ENCODE measurements at regions not wholly inside any gene's neighbourhood (a gene's known extent, or its start where the extent isn't known, plus 50 kb on each side); places are given as distances from the start of the nearest gene placed in this dataset.

- no peak for TF ChIP-seq CTCF (conservative IDR thresholded peaks at IDR 0.05; ENCODE audit: low read depth, low read length)
- DNase-seq (ENCODE audit: low read depth): no peak
- H3K4me3 ChIP-seq (ENCODE audit: low read depth, low read length): no peak overlapping the region
Measured at GRCh38 chr16:26374279-26374925, 682.6 kb downstream of the HS3ST4 start.

- TF ChIP-seq CTCF (conservative IDR thresholded peaks at IDR 0.05; ENCODE audit: low read depth, low read length): no peak
- H3K4me3 ChIP-seq (ENCODE audit: low read depth, low read length): no peak overlapping the region
- no peak for DNase-seq (ENCODE audit: low read depth)
Measured at GRCh38 chr16:26382586-26382985, 684.1 kb upstream of the C16orf82 start.

GRCh38 chr16:26386096-26386495, 680.6 kb upstream of the C16orf82 start:
- no peak for TF ChIP-seq CTCF (conservative IDR thresholded peaks at IDR 0.05; ENCODE audit: low read depth, low read length)
- DNase-seq (ENCODE audit: low read depth): no peak
- no peak overlapping the region for H3K4me3 ChIP-seq (ENCODE audit: low read depth, low read length)

GRCh38 chr16:26391833-26392232, 674.9 kb upstream of the C16orf82 start:
- no peak for DNase-seq (ENCODE audit: low read depth)
- no peak for TF ChIP-seq CTCF (conservative IDR thresholded peaks at IDR 0.05; ENCODE audit: low read depth, low read length)
- H3K4me3 ChIP-seq (ENCODE audit: low read depth, low read length): no peak overlapping the region

- H3K4me3 ChIP-seq (ENCODE audit: low read depth, low read length): no peak overlapping the region
- TF ChIP-seq CTCF (conservative IDR thresholded peaks at IDR 0.05; ENCODE audit: low read depth, low read length): no peak
- DNase-seq (ENCODE audit: low read depth): no peak
Measured at GRCh38 chr16:26394409-26394808, 672.3 kb upstream of the C16orf82 start.

- no peak for DNase-seq (ENCODE audit: low read depth)
- H3K4me3 ChIP-seq (ENCODE audit: low read depth, low read length): no peak overlapping the region
- no peak for TF ChIP-seq CTCF (conservative IDR thresholded peaks at IDR 0.05; ENCODE audit: low read depth, low read length)
Measured at GRCh38 chr16:26395700-26396099, 671.0 kb upstream of the C16orf82 start.

- no peak for TF ChIP-seq CTCF (conservative IDR thresholded peaks at IDR 0.05; ENCODE audit: low read depth, low read length)
- no peak for DNase-seq (ENCODE audit: low read depth)
- no peak overlapping the region for H3K4me3 ChIP-seq (ENCODE audit: low read depth, low read length)
Measured at GRCh38 chr16:26396511-26397235, 670.1 kb upstream of the C16orf82 start.
